NCI-H82 (cell line): ENCODE measurements at regions not wholly inside any gene's neighbourhood (a gene's known extent, or its start where the extent isn't known, plus 50 kb on each side); places are given as distances from the start of the nearest gene placed in this dataset.

ENCODE experiments used
- DNase-seq: peaks from one replicate; lab custom pipeline; 2025; lab: John Stamatoyannopoulos, UW

- no peak for DNase-seq
Observed at GRCh38 chr1:232381394-232382100, 248.4 kb downstream of the SIPA1L2 start.

GRCh38 chr1:232380596-232380995 lies 249.3 kb downstream of the SIPA1L2 start:
- DNase-seq = no peak

- DNase-seq = no peak
Observed at GRCh38 chr1:232380131-232380530, 249.8 kb downstream of the SIPA1L2 start.

GRCh38 chr1:232379063-232379434 lies 250.9 kb downstream of the SIPA1L2 start:
- DNase-seq = no peak

GRCh38 chr1:232378266-232379062 lies 251.5 kb downstream of the SIPA1L2 start:
- DNase-seq = no peak

GRCh38 chr1:232377494-232377770 lies 252.5 kb downstream of the SIPA1L2 start:
- no peak for DNase-seq

- DNase-seq = no peak
Observed at GRCh38 chr1:232376632-232377493, 253.1 kb downstream of the SIPA1L2 start.

GRCh38 chr1:232372841-232373440 lies 257.0 kb downstream of the SIPA1L2 start:
- no peak for DNase-seq

- DNase-seq = no peak
Observed at GRCh38 chr1:232372431-232372830, 257.5 kb downstream of the SIPA1L2 start.

GRCh38 chr1:232369451-232370296 lies 260.3 kb downstream of the SIPA1L2 start:
- DNase-seq = no peak

GRCh38 chr1:232368821-232369321 lies 261.1 kb downstream of the SIPA1L2 start:
- DNase-seq = no peak

- peak; percentile 41 for DNase-seq
Observed at GRCh38 chr1:232367293-232367692, 262.6 kb downstream of the SIPA1L2 start.

- DNase-seq = no peak
Observed at GRCh38 chr1:232364654-232365382, 265.1 kb downstream of the SIPA1L2 start.

- no peak for DNase-seq
Observed at GRCh38 chr1:232363008-232363407, 266.9 kb downstream of the SIPA1L2 start.

GRCh38 chr1:232357416-232357815 lies 272.5 kb downstream of the SIPA1L2 start:
- no peak for DNase-seq

GRCh38 chr1:232355162-232356006 lies 274.5 kb downstream of the SIPA1L2 start:
- no peak for DNase-seq

GRCh38 chr1:232353001-232353400 lies 276.9 kb downstream of the SIPA1L2 start:
- DNase-seq = no peak

GRCh38 chr1:232352366-232352765 lies 277.6 kb downstream of the SIPA1L2 start:
- no peak for DNase-seq

- no peak for DNase-seq
Observed at GRCh38 chr1:232351335-232351734, 278.6 kb downstream of the SIPA1L2 start.

GRCh38 chr1:232346844-232347243 lies 283.1 kb downstream of the SIPA1L2 start:
- DNase-seq = no peak
